NCI-H2029 treated with DMSO at 0.1 percent for 48 hours (cell line): ENCODE measurements at regions not wholly inside any gene's neighbourhood (a gene's known extent, or its start where the extent isn't known, plus 50 kb on each side); places are given as distances from the start of the nearest gene placed in this dataset.
"Not testable (repeated sequence)": the region's sequence is repeated elsewhere in the genome, so short reads cannot be mapped to it uniquely, and the experiment has no call there.

Source experiments
- DNase-seq: peaks from one replicate; lab custom pipeline; 2025; lab: John Stamatoyannopoulos, UW

DNA sequence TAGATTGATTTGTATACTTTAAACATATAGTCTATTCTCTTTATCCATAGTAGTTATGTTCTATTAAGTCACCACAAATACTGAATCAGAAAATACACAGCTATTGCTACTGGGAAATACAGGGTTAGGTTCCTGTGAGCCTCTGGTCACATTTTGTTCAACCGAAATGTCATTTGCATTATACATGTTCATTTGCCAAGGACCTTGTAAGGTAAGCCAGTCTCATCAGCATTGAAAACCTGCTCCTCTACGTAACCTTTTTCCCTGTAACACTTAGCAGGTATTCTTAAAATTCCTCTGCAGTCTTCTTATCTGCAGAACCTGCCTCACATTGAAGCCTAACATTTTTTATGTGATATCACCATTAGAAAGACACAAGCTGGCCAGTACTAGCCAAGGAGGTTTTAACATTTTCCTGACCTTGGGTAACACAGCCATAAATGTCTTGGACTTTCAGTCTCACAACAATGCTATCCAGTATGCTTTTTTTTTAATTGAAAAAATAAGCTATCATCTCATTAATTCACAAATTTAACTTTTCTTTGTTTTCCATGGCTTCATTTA, 765.7 kb upstream of the IGFBP7 start:
- DNase-seq: no peak

DNA sequence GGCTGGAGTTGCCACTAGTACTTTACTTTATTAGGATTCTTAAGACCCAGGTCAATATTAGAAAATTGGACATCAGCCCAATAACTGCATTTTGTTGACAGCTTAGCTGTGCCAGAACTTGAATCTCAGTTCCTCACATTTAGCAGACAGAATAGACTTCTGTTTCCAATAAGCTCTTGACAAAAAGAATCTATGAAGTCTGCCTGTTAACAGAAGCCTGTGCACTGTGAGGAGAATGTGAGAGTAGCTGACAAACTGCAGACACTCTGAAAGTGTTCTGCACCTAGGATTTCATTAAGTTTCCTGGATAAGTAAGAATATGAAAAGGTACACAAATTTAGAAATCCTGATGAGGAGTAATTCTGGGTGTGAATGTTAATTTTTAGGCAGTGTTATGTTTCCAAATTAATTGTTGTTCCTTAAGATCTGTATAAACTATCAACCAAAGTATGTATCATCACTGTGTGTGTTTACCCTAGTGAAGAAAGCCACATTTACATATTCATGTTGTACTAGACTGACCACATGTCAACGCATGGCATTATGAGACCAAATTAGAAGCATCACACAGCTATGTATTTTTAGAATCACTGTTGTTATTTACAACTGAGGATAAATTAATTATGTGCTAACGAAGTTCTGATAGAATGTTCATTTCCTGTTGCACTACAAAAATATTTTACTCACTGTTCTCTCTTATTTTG, 756.4 kb upstream of the IGFBP7 start:
- DNase-seq: no peak

DNA sequence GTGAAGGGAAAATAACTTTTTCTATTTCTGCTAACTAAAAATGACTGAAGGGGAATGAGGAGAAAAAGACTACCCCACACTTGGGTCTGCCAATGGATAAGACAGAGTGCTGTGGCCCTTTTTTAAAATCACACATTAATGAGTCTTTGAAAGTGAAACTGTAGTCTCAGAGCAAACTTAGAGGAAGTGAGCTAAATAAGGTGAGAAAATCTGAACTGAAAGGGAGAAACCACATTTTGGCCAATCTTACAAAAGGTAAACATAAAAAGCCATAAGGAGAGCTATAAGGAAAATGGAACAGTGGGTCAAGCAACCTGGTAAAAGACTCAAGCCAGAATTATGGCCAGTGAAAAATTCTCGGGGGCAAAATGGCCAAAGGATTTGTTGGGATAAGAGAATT, 755.1 kb upstream of the IGFBP7 start:
- DNase-seq: no peak

DNA sequence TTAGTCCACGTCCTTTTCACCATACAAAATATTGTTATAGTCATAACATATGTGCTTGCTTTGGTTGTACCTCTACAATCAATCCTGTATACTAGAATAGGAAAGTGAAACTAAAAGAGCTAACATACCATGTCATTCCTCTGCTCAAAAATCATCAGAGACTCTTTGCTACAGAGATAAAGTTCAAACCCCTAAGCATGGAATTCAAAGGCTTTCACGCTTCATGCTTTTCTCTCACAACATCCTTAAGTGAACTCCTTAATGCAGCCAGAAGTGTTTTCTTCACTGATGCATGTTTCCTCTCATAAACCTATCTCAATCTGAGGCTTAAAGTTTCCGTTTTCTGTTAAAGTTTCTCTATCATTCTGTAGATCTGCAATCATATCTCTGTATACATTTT, 744.6 kb upstream of the IGFBP7 start:
- DNase-seq: no peak

DNA sequence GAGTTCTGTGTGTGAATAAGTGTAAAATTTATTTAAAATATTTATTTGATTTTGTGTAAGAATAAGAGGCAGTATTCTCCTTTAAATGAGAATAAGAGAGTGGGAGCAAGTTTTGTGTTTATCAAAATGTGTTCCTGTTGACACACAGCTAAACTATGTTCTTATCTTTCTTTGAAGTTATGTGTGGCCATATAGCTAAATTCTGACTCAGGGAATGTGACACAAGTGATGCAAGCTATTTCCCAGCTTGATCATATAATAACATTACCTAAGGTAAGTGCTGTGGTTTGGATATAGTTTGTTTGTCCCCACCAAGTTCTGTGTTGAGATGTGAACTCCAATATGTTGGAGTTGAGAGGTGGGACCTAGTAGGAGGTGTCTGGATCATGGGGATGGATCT, 740.0 kb upstream of the IGFBP7 start:
- no peak for DNase-seq

DNA sequence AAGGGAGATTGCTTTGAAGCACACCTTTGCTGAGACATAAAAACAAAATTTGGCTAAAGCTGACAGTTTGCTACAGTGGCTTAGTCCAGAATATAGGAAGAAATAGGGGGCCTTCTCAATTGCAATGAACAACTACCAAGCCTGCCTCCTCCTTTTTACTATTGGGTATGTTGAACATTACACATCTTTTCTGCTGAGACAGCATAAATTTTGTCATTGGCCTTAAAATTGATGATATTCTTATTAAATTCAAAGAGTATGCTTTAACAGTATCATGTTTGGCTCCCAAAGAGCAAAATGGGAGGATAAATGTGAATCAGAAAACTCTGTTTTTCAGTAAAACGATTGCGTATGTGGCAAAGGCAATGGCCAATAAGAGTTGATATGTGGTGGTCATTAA, 721.9 kb upstream of the IGFBP7 start:
- DNase-seq: no peak

DNA sequence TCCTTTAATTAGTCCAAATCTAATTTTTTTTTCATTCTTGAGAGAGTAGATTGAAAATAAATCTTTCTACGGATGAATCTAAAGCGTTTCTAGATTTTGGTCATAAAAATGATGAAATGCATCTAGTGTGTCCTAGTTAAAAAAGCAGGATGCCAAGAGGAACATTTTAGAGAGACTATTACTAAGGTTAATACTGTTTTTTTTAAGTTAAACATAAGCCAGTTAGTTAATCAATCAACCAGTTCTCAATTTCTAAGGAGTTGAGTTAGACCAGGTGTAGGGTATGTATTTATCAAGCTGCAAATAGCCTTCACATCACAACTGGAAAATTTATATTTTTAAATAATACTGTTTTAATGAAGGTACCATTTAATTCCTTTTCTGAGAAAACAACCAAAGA, 679.5 kb upstream of the IGFBP7 start:
- DNase-seq: no peak

DNA sequence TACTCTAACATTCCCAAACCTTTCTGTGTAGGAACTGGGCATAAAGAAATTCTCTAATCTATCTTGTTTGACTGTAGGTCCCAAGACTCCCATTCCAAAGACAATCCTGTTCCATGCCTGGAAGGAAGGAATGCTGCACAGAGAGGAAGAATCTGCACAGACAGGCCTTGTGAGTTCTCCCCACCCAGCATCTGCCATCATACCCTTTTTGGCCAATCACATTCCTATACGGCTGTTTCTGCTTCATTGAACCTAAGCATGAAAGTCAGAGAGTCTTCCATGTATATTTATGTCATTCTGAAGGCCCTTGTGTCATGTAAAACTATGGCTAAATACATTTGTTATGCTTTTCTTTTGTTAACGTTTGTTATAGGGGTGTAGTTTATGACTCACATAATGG, 667.7 kb upstream of the IGFBP7 start:
- DNase-seq: no peak

DNA sequence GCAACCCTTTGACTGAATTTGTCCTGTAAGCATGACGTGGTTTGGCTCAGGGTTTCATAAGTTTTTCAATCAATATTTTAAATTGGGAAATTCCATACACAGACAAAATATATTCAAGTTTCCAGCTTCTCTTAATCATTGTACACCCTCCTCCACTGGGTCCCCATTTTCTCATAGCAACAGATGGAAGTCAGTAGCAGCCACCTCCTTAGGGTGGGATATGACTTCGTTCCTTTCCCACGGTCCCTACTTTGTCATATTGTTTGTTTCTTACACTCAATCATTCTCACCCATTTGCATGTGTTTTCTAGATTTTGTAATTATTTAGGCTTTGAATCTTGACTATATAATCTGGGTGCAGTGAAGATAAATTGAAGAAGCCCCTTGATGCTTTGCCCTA, 664.5 kb upstream of the IGFBP7 start:
- DNase-seq: no peak

DNA sequence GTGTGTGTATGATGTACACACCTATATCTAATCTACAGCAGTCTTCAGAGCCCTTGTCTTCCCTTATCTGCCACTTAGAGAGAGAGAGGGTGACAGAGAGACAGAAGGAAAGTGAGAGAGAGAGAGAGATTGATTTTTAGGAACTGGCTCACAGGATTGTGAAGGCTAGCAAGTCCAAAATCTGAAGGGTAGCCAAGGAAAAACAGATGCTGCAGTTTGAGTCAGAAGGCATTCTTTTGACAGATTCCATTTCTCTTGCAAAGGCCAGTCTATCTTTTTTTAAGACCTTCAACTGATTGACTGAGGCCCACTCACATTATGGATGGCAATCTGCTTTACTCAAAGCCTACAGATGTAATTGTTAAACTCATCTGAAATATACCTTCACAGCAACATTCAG, 664.0 kb upstream of the IGFBP7 start:
- DNase-seq: no peak

DNA sequence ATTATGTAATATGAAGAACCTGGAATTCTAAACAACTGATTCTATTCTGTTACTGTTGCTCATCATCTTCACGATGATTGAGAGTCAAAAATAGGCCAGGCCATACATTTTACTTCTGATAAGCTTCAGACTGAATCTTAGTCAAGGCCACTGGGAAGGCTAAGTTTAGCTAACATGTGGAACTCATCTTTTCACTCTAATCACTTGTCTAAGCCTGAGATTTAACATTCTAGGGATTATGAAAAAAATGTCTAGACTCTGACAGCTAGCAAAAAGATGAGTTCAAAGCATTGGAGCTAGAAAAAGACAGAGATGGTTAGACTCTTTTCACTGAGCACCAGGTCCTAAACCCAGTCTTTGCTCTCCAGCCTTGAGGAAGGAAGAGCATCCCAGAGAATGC, 656.2 kb upstream of the IGFBP7 start:
- DNase-seq: no peak

DNA sequence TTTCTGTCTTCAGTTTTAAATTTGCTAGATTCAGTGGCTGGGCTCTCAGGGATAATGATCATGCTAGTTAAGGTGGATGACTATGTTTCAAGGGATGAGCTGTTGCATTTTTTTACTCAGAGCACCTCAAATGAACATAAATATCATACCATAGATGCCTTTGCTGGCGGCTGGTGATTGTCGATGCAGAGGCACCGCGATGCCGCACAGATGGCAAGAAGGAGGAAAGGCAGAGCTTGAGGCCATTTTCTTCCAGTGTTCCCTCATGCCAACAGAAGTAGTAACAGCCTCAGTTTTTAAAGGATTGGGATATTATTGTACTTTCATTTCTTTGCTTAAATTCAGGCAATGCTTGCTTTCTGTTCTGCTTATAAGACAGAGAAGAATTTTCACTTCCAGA, 654.7 kb upstream of the IGFBP7 start:
- no peak for DNase-seq

DNA sequence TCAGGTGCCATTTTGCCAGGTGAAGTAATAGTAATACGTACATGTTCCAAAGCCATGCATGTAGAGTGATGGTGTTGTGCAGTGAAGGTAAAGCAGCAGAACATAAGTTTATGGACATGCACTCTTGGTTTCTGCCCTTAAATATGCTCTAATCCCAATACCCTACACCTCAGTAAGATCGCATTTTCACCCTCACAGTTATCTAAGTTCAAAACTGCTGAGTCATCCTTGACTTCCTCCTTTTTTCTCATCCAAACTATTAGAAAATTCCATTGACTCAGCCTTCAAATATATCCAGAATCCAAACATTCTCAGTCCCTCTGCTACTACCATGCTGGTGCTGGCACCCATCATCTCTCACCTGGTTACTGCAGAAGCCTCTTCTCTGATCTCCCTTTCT, 652.9 kb upstream of the IGFBP7 start:
- no peak for DNase-seq

DNA sequence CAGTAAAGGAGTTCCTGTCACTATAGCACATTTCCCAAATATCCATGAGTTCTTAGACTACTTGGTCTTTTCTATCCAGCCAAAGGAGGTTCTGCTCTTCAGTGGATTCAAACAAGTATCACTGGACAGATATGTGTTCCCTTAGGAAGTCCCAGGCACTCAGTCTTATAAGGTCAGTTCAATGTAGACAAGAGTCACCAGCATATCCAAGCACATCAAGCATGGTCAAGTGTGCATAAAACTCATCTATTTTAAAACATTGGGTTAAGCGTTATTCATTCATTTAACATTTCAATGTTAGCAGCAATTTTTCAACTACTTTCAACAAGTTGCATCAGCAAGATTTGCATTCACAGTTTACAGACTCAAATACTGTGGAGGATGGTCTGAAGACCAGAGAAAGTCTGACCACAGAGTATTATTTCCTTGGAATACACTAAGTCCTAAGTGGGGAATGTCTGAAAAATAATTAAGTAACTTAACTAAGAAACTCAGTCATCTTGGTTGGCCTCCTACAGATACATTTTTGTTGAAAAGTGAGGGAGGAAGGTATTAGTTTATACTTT, 630.5 kb upstream of the IGFBP7 start:
- no peak for DNase-seq

DNA sequence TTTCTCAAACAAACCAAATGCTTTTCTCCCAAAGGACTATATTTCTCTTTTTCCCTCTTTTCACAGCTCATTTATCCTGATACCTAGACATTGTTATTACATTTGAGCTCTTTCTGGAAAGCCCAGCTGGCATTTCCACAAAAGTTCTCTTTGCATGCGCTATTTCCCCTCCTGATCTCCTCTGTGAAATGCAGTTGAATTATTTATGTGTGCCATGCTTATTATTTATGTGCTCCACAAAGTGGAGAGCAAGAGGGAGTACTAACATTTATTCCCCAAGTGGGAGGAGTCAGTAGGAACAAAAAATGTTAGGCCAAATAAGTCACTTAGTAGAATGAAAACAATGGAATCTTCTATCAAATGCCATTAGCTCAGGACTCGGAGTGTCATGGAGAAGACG, 626.6 kb upstream of the IGFBP7 start:
- DNase-seq: no peak

DNA sequence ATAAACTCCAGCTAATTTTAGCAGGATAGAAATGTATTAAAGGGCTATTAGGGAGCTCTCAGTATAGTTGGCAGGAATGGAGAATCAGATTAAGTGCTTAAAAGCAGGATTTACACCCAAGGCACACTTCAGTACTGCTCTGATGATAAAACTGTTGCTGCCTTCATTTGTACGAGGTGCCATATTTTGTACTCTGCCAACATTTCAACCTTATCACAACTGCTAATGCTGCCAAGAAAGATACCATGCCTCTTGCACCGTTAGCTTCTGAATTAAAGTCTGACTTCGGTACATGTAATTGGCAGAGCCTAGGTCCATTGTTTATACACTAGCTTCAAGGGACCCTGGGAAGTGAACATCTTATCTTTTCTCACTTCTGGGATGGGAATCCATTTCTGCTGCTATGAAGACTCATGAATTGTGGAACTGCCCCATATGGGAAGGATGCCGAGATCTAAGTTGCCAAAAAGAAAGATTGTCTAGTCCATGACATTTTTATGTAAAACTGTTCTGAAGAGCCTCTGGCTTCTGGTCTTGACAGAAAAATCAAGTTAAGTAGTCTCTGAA, 624.0 kb upstream of the IGFBP7 start:
- DNase-seq: no peak

DNA sequence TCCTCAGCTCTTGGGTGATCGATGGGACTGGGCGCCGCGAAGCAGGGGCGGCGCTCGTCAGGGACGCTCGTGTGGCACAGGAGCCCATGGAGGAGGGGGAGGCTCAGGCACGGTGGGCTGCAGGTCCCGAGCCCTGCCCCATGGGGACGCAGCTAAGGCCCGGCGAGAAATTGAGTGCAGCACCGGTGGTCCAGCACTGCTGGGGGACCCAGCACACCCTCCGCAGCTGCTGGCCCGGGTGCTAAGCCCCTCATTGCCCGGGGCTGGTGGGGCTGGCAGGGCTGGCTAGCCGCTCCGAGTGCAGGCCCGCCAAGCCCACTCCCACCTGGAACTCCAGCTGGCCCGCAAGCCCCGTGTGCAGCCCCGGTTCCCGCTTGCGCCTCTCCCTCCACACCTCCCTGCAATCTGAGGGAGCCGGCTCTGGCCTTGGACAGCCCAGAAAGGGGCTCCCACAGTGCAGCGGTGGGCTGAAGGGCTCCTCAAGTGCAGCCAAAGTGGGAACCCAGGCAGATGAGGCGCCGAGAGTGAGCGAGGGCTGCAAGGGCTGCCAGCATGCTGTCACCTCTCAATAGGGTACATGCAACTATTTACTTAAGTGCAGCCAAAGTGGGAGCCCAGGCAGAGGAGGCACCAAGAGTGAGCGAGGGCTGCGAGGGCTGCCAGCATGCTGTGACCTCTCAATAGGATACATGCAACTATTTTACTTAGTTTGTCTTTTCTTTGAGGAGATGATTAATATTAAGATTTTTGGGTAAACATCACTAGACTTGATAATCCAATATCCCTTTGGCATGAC, 619.8 kb upstream of the IGFBP7 start:
- not testable (repeated sequence) for DNase-seq

DNA sequence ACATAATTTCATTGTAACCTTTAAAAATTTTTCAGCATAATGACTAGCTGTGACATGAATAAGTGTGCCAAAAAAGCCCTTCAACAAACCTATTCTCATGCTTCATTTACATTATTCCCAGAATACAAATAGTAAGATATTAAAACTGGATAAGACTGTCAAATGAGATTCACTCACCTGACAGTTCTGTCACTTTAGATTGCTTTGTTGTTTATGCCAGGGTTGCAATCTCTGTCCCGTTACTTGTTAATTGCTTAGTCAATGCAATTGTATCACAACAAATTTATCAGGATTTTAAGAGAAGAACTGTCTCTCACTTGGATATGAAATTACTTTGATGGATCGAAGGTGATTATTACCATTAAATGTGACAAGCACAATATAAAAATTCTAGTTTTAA, 616.0 kb upstream of the IGFBP7 start:
- DNase-seq: no peak

DNA sequence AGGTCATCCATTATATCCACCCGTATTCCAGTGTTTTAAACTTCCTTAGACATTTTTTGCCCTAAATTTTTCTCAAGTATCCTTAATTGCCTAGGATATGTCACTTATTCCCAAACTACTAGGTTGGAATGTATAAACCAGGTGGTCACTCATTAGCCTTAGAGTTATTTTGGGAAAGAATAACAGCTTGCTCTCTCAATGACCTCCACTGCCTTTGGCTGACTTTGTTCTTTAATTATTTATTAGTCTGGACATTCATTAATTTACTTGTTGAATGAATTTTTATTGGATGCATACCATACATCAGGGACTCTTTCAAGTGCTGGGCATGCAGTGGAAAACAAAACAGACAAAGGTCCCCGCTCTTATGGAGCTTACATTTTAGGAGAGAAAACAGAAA, 609.3 kb upstream of the IGFBP7 start:
- no peak for DNase-seq

DNA sequence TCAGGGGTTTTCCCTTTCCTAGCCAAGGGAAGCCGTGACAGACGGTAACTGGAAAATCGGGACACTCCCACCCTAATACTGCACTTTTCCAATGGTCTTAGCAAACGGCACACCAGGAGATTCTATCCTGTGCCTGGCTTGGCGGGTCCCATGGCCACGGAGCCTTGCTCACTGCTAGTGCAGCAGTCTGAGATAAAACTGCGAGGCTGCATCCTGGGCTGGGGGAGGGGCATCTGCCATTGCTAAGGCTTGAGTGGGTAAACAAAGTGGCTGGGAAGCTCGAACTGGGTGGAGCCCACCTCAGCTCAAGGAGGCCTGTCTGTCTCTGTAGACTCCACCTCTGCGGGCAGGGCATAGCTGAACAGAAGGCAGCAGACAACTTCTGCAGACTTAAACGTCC, 604.1 kb upstream of the IGFBP7 start:
- not testable (repeated sequence) for DNase-seq

DNA sequence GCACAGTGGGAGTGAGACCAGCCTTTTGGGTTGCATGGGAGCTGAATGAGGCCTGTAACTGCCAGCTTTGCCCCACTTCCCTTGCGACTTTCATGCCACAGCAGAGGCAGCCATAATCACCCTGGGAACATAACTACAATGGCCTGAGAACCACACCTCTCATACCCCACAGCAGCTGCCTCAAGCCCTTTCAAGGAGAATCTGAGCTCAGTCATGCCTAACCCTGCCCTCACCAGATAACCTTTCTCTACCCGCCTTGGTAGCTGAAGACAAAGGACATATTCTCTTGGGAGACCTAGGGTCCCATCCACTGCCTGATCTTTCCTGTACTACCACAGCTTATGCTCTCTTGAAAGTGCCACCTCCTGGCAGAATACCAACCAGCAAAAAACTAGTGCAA, 599.9 kb upstream of the IGFBP7 start:
- no peak for DNase-seq

DNA sequence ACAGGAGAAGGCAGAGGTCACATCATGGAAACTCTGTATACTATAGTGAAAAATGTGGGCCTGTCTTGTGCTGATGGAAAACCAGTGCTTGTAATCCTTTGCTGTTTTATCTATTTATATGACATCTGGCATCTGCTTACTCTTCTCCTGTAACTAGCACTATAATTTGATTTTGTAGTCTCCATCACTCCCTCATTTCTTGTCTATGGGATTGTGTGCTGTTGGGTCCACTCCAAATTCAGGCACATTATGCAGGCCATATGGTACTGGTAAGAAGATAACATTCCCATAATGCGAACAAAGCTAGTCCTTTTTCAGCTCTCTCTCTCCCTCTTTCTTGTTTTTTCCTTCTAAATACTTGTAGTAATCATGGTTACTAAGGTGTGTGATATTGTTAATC, 581.2 kb upstream of the IGFBP7 start:
- DNase-seq: no peak

DNA sequence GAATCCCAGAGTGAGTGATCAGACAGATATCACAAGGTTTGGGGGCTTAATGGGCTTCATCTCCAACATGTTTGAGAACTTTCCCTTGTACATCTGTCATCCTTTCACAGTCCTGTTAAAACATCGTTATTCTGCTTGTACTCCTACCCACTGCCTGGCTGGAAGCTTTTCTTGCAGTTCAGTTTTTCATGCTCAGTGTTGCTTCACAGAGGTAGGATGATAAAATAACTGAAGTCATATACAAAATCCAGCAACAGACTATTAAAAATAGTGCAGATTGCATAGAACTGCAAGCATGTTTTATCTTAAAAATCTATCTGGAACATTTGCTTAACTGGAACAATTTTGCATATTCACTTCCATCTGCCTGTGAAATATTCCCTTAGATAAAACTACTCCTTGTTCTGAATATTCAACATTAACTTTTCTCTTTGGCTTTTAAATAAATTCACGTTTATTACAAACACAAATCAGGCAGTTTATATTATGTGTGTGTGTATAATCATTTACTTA, 579.6 kb upstream of the IGFBP7 start:
- DNase-seq: no peak
